ENCODE measurements at regions not wholly inside any gene's neighbourhood (a gene's known extent, or its start where the extent isn't known, plus 50 kb on each side); places are given as distances from the start of the nearest gene placed in this dataset.

DNA sequence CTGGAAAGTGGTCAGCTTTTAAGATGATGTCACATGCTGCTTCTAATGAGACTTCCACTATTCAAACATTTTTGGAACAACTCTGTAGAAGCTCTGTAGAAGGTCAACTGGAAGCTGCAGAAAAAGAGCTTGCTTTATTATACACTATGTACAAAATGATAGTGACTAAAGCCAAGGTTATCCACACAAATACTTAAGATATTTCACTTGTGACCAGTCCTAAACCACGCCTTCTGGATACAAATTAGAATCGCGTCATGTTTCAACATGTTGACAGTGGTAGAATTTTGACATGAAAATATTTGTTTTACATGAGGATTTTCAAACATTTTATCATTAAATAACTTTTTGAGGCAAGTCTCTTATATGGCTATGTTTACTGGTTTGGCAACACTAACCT, 499.6 kb upstream of the PHF14 start:
- Histone ChIP-seq H3K27me3 (no peaks in the 10 kb centered on the region), H3K27ac (no peak overlapping the region), H3K4me1 (ENCODE audit: insufficient read depth) (peaks cover 2% of the 10 kb centered on the region), H3K36me3 (no peaks in the 10 kb centered on the region), H3K4me3 (no peak overlapping the region), H3K9me3 (no peaks in the 10 kb centered on the region)
- no peak for DNase-seq
- 14 to 32% (median 15%) methylated on average over 3 of the region's 3 CpGs for WGBS, 3 donors
- intact Hi-C loops (cut with DNase I) = no loop called here
- TF ChIP-seq, protein P1, sequence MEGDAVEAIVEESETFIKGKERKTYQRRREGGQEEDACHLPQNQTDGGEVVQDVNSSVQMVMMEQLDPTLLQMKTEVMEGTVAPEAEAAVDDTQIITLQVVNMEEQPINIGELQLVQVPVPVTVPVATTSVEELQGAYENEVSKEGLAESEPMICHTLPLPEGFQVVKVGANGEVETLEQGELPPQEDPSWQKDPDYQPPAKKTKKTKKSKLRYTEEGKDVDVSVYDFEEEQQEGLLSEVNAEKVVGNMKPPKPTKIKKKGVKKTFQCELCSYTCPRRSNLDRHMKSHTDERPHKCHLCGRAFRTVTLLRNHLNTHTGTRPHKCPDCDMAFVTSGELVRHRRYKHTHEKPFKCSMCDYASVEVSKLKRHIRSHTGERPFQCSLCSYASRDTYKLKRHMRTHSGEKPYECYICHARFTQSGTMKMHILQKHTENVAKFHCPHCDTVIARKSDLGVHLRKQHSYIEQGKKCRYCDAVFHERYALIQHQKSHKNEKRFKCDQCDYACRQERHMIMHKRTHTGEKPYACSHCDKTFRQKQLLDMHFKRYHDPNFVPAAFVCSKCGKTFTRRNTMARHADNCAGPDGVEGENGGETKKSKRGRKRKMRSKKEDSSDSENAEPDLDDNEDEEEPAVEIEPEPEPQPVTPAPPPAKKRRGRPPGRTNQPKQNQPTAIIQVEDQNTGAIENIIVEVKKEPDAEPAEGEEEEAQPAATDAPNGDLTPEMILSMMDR (IDR thresholded peaks at IDR 0.05) = no peak
- TF ChIP-seq EP300 (IDR thresholded peaks at IDR 0.05) (no peak), POLR2A (IDR thresholded peaks at IDR 0.05) (no peak)

- no peaks in the 10 kb centered on the region for H3K36me3 ChIP-seq
- no peak overlapping the region for H3K27ac ChIP-seq
- H3K4me3 ChIP-seq = no peak overlapping the region
- H3K27me3 ChIP-seq = no peaks in the 10 kb centered on the region
- H3K9me3 ChIP-seq = no peaks in the 10 kb centered on the region
- DNase-seq = no peak
- peaks cover 2% of the 10 kb centered on the region for H3K4me1 ChIP-seq (ENCODE audit: insufficient read depth)
- intact Hi-C loops (cut with DNase I) = no loop called here
- 91 to 94% (median 93%) methylated on average over 20 of the region's 20 CpGs for WGBS, 3 donors
- TF ChIP-seq, protein P1 (IDR thresholded peaks at IDR 0.05) = no peak
- TF ChIP-seq POLR2A (IDR thresholded peaks at IDR 0.05) = no peak
- no peak for TF ChIP-seq EP300 (IDR thresholded peaks at IDR 0.05)
Measured at GRCh38 chr7:10475940-10476641, 497.6 kb upstream of the PHF14 start.

DNA sequence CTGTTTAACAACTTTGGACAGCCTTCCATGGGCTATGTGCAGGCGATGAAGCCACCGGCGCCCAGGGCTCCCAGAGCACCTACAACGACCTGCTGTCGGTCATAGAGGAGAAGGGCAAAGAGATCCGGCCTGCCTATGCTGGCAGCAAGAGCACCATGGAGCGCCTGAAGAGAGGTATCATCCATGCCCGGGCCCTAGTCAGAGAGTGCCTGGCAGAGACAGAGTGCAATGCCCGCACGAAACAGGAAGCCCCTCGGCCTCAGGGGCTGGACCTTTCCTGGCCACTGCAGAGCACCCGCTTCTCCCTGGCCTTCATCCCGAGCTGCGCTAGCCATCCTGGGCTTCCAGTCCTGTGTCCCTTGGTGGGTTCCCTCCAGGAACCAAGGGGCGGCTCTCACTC, 497.0 kb upstream of the PHF14 start:
- WGBS, 3 donors = 94 to 95% (median 95%) methylated on average over 15 of the region's 15 CpGs
- no peaks in the 10 kb centered on the region for H3K36me3 ChIP-seq
- no peak overlapping the region for H3K4me3 ChIP-seq
- no peak for DNase-seq
- H3K27me3 ChIP-seq = no peaks in the 10 kb centered on the region
- no peaks in the 10 kb centered on the region for H3K9me3 ChIP-seq
- intact Hi-C loops (cut with DNase I) = no loop called here
- TF ChIP-seq EP300 (IDR thresholded peaks at IDR 0.05) (no peak), POLR2A (IDR thresholded peaks at IDR 0.05) (no peak)
- TF ChIP-seq, protein P1 (IDR thresholded peaks at IDR 0.05) = no peak
- peaks cover 2% of the 10 kb centered on the region for H3K4me1 ChIP-seq (ENCODE audit: insufficient read depth)
- H3K27ac ChIP-seq = no peak overlapping the region

- Histone ChIP-seq H3K27ac (no peak overlapping the region), H3K4me1 (ENCODE audit: insufficient read depth) (no peaks in the 10 kb centered on the region), H3K36me3 (no peaks in the 10 kb centered on the region), H3K9me3 (no peaks in the 10 kb centered on the region), H3K27me3 (no peaks in the 10 kb centered on the region), H3K4me3 (no peak overlapping the region)
- intact Hi-C loops (cut with DNase I) = no loop called here
- DNase-seq = no peak
- TF ChIP-seq POLR2A (IDR thresholded peaks at IDR 0.05) = no peak
- TF ChIP-seq, protein P1 (IDR thresholded peaks at IDR 0.05) = no peak
- TF ChIP-seq EP300 (IDR thresholded peaks at IDR 0.05) = no peak
- WGBS, 3 donors = 84 to 86% (median 85%) methylated on average over 5 of the region's 5 CpGs
Measured at GRCh38 chr7:10483671-10484070, 490.0 kb upstream of the PHF14 start.
